ENCODE measurements at regions not wholly inside any gene's neighbourhood (a gene's known extent, or its start where the extent isn't known, plus 50 kb on each side); places are given as distances from the start of the nearest gene placed in this dataset.

GRCh38 chr17:79661292-79662041 is 50.6 kb upstream of the RBFOX3 start:
- Histone ChIP-seq H3K36me3 (ENCODE audit: control insufficient read depth in 3 of 3, insufficient read depth in 3 of 3, low read length in 3 of 3) (no peaks in the 10 kb centered on the region), H3K27ac (ENCODE audit: low read depth, low read length) (no peak overlapping the region)

More at GRCh38 chr17:79661292-79662041, 50.6 kb upstream of the RBFOX3 start:
- H3K27me3 ChIP-seq (ENCODE audit: control insufficient read depth in 3 of 3, insufficient read depth in 3 of 3, low read length in 3 of 3), result peaks cover 26 to 37% (median 34%) of the 10 kb centered on the region in 3 donors
- peaks cover 0 to 5% (median 2%) of the 10 kb centered on the region in 3 donors for H3K9me3 ChIP-seq (ENCODE audit: control insufficient read depth in 3 of 3, low read length in 3 of 3)
- H3K4me1 ChIP-seq (ENCODE audit: control insufficient read depth in 3 of 3, insufficient read depth in 3 of 3, low read length in 3 of 3), result no peaks in the 10 kb centered on the region
- no peak overlapping the region for H3K9ac ChIP-seq (ENCODE audit: low read depth in 1 of 3, low read length in 3 of 3)
- H3K4me3 ChIP-seq (ENCODE audit: low read length in 3 of 3), result no peak overlapping the region
